ENCODE measurements at regions not wholly inside any gene's neighbourhood (a gene's known extent, or its start where the extent isn't known, plus 50 kb on each side); places are given as distances from the start of the nearest gene placed in this dataset.

DNA sequence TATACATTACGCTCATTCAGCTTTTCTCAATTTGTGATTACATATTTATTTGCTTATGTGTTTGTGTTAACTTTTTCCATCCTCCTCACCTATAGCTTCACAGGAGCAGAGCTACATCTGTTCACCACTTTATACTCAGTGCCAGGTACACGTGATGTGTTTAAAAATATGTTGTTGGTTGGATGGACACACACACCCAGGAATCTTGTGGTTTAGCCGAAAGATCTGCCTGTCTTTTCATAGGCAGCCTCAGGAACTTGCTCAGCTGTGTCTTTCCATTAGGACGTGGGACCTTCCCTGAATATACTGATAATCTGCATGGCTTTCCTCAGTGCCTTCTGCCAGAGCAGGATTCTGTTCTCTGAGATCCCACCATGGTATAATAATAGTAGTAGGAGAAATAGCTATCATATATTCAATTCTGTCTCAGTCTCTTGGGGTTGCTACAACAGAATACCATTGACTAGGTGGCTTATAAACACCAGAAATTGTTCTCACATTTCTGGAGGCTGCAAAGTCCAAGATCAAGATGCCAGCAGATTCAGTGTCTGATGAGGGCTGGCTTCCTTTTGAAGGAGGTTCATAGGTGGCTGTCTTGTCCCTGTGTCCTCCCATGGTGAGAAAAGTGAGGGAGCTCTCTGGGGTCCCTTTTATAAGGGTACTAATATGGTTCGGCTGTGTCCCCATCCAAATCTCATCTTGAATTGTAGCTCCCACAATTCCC, 50.0 kb upstream of the SOD3 start:
- no peaks in the 10 kb centered on the region for H3K4me1 ChIP-seq
- intact Hi-C loops (cut with DNase I): no loop called here
- H3K27ac ChIP-seq: no peak overlapping the region
- H3K36me3 ChIP-seq (replicated peaks in 1 of 2; ENCODE audit: insufficient read depth in 1 of 2, low read depth in 2 of 2): no peaks in the 10 kb centered on the region
- H3K27me3 ChIP-seq: no peaks in the 10 kb centered on the region
- ATAC-seq (no peak), DNase-seq (no peak)
- no peak overlapping the region for H3K4me3 ChIP-seq
- no peaks in the 10 kb centered on the region for H3K9me3 ChIP-seq
- no peak for TF ChIP-seq POLR2A (IDR thresholded peaks at IDR 0.05)
- TF ChIP-seq, protein P1, sequence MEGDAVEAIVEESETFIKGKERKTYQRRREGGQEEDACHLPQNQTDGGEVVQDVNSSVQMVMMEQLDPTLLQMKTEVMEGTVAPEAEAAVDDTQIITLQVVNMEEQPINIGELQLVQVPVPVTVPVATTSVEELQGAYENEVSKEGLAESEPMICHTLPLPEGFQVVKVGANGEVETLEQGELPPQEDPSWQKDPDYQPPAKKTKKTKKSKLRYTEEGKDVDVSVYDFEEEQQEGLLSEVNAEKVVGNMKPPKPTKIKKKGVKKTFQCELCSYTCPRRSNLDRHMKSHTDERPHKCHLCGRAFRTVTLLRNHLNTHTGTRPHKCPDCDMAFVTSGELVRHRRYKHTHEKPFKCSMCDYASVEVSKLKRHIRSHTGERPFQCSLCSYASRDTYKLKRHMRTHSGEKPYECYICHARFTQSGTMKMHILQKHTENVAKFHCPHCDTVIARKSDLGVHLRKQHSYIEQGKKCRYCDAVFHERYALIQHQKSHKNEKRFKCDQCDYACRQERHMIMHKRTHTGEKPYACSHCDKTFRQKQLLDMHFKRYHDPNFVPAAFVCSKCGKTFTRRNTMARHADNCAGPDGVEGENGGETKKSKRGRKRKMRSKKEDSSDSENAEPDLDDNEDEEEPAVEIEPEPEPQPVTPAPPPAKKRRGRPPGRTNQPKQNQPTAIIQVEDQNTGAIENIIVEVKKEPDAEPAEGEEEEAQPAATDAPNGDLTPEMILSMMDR (IDR thresholded peaks at IDR 0.05): no peak
- 69 to 75% methylated on average over 5 of the region's 5 CpGs for WGBS, 2 donors

Data from body of pancreas (tissue), 4 donors.